GM12878 (cell line): ENCODE measurements at regions not wholly inside any gene's neighbourhood (a gene's known extent, or its start where the extent isn't known, plus 50 kb on each side); places are given as distances from the start of the nearest gene placed in this dataset.

ENCODE experiments used
- ATAC-seq: fragments of 200-7000 bp; cut with Tn5 transposase; 3 replicates; pipeline ENCODE4 v1.9.1; 2020; ENCODE audit warnings: mild to moderate bottlenecking, moderate library complexity
- BruUV-seq: library from RNA; stranded (reverse); fragments of 400-500 nt; replicated peaks from 2 replicates; lab custom pipeline; 2021; lab: Mats Ljungman, UMichigan
- CTCF ChIA-PET: fragments of 300-600 bp; sonication (Branson Sonifier 250); formaldehyde crosslinking; extraction: SDS; loops from one replicate; lab custom pipeline; 2021; ENCODE audit warnings: inconsistent platforms; lab: Yijun Ruan, JAX
- POLR2A ChIA-PET: fragments of 350-600 bp; formaldehyde crosslinking; extraction: SDS; loops from one replicate; lab custom pipeline; 2021; ENCODE audit warnings: inconsistent platforms; lab: Charles Lee
- RAD21 ChIA-PET: fragments of 300-600 bp; sonication (Branson Sonifier 250); formaldehyde crosslinking; loops from one replicate; lab custom pipeline; 2023; ENCODE audit warnings: antibody characterized with exemption; ENCODE audit not compliant: unreplicated experiment; lab: Charles Lee
- SMC1A ChIA-PET: fragments of 300-600 bp; sonication (Branson Sonifier 250); formaldehyde crosslinking; loops from one replicate; lab custom pipeline; 2023; ENCODE audit not compliant: unreplicated experiment, uncharacterized antibody; lab: Charles Lee
- DNase-seq: peaks from one replicate; pipeline ENCODE4 v3.0.0-alpha.2; 2011; ENCODE audit warnings: low read depth, low spot score
- FAIRE-seq: peaks from 3 replicates; lab custom pipeline; 2011; peaks lifted over from hg19 to GRCh38; lab: Jason Lieb, UNC
- H2AFZ ChIP-seq: 2 replicates; pipeline ENCODE4 v1.6.0; 2011; ENCODE audit warnings: low read depth, low read length, control low read depth; ENCODE audit not compliant: control insufficient read depth
- H3K27ac ChIP-seq: 2 replicates; pipeline ENCODE4 v1.5.1; 2011; ENCODE audit warnings: control low read depth; ENCODE audit not compliant: control insufficient read depth, insufficient read depth
- H3K27me3 ChIP-seq, 2 experiments: replicated peaks in 1 of 2; 2 replicates each; pipeline versions ENCODE4 v1.6.0 to v1.6.1; 2011; ENCODE audit warnings: low read length in 1 of 2; ENCODE audit not compliant: control insufficient read depth in 2 of 2, insufficient read depth in 2 of 2
- H3K36me3 ChIP-seq, 2 experiments: 2 replicates each; pipeline ENCODE4 v1.5.1; 2011; ENCODE audit warnings: low read length in 1 of 2; ENCODE audit not compliant: control insufficient read depth in 2 of 2, insufficient read depth in 2 of 2
- H3K4me1 ChIP-seq: 2 replicates; pipeline ENCODE4 v1.6.1; 2011; ENCODE audit warnings: mild to moderate bottlenecking, low read length, moderate library complexity, mixed read lengths; ENCODE audit not compliant: control insufficient read depth, insufficient read depth
- H3K4me2 ChIP-seq: 2 replicates; pipeline ENCODE4 v1.6.0; 2011; ENCODE audit warnings: control low read depth; ENCODE audit not compliant: control insufficient read depth, insufficient read depth
- H3K4me3 ChIP-seq: fragments of 200-600 bp; sonication (generic); 2 replicates; pipeline ENCODE4 v1.5.1; 2016
- H3K79me2 ChIP-seq: 2 replicates; pipeline ENCODE4 v1.6.0; 2011; ENCODE audit warnings: low read length; ENCODE audit not compliant: control insufficient read depth, insufficient read depth
- H3K9ac ChIP-seq: 2 replicates; pipeline ENCODE4 v1.8.0; 2011; ENCODE audit warnings: low read length, control low read depth, mixed read lengths; ENCODE audit not compliant: control insufficient read depth, insufficient read depth
- H3K9me3 ChIP-seq: replicated peaks from 3 replicates; pipeline ENCODE4 v1.5.1; 2011; ENCODE audit warnings: mild to moderate bottlenecking, low read length; ENCODE audit not compliant: control insufficient read depth, insufficient read depth
- H4K20me1 ChIP-seq: 2 replicates; pipeline ENCODE4 v1.6.0; 2011; ENCODE audit not compliant: control insufficient read depth, insufficient read depth
- BACH1 ChIP-seq: fragments of 450-650 bp; IDR thresholded peaks from 2 replicates; pipeline ENCODE4 v1.6.1; 2017; ENCODE audit warnings: mild to moderate bottlenecking, borderline replicate concordance
- BRCA1 ChIP-seq: IDR thresholded peaks from 2 replicates; pipeline ENCODE4 v1.6.1; 2011; ENCODE audit warnings: low read depth, low read length, improper control_type of control experiment
- CEBPZ ChIP-seq: fragments of 150-350 bp; IDR thresholded peaks from 2 replicates; pipeline ENCODE4 v1.6.1; 2016; ENCODE audit warnings: low read depth, low read length
- CHD1 ChIP-seq: IDR thresholded peaks from 2 replicates; pipeline ENCODE4 v1.6.1; 2012; ENCODE audit warnings: low read depth, low read length, improper control_type of control experiment
- EED ChIP-seq: sonication (generic); IDR thresholded peaks from 2 replicates; pipeline ENCODE4 v1.6.1; 2016; ENCODE audit warnings: antibody characterized with exemption, low read depth
- ELK1 ChIP-seq: IDR thresholded peaks from 2 replicates; pipeline ENCODE4 v1.6.1; 2012; ENCODE audit warnings: low read depth, low read length, improper control_type of control experiment
- ETV6 ChIP-seq, 2 experiments: fragments of 450-650 bp in 1 of 2; IDR thresholded peaks in 1 of 2; conservative IDR thresholded peaks in 1 of 2; 2 replicates each; pipeline ENCODE4 v1.6.1; 2014; ENCODE audit warnings: antibody characterized with exemption in 1 of 2, borderline replicate concordance in 1 of 2, low read depth in 1 of 2, mild to moderate bottlenecking in 1 of 2, moderate library complexity in 1 of 2
- FOS ChIP-seq: IDR thresholded peaks from 3 replicates; pipeline ENCODE4 v1.6.1; 2011; ENCODE audit warnings: borderline replicate concordance; ENCODE audit not compliant: insufficient read length; ENCODE audit errors: extremely low read depth
- FOXM1 ChIP-seq: IDR thresholded peaks from 2 replicates; pipeline ENCODE4 v1.6.1; 2012; ENCODE audit warnings: low read depth, mild to moderate bottlenecking, inconsistent platforms, low read length, moderate library complexity
- NFIC ChIP-seq: IDR thresholded peaks from 2 replicates; pipeline ENCODE4 v1.6.1; 2012; ENCODE audit warnings: low read depth, mild to moderate bottlenecking, inconsistent platforms, low read length, moderate library complexity
- RBBP5 ChIP-seq: fragments of 200-600 bp; sonication (generic); conservative IDR thresholded peaks from 2 replicates; pipeline ENCODE4 v1.6.1; 2016
- REST ChIP-seq: IDR thresholded peaks from 2 replicates; pipeline ENCODE4 v1.6.1; 2012; ENCODE audit warnings: mild to moderate bottlenecking, low read depth, low read length
- SRF ChIP-seq, 2 experiments: IDR thresholded peaks; 2 replicates each; pipeline ENCODE4 v1.6.1; 2011; ENCODE audit warnings: low read depth in 2 of 2, low read length in 2 of 2, mild to moderate bottlenecking in 1 of 2, moderate library complexity in 1 of 2
- SUZ12 ChIP-seq: fragments of 200-600 bp; sonication (generic); IDR thresholded peaks from one replicate; pipeline ENCODE4 v1.6.1; 2018; ENCODE audit warnings: antibody characterized with exemption, mild to moderate bottlenecking; ENCODE audit not compliant: unreplicated experiment
- TCF3 ChIP-seq: IDR thresholded peaks from 2 replicates; pipeline ENCODE4 v1.6.1; 2012; ENCODE audit warnings: low read depth, mild to moderate bottlenecking, low read length, borderline replicate concordance; ENCODE audit not compliant: insufficient read depth
- ZNF274 ChIP-seq: IDR thresholded peaks from one replicate; pipeline ENCODE4 v1.8.0; 2011; ENCODE audit not compliant: insufficient read length, insufficient read depth
- WGBS: methylation state at CpG from one replicate; pipeline ENCODE4 v1.1.6; 2016; ENCODE audit warnings: low lambda C conversion rate; ENCODE audit not compliant: insufficient replicate concordance, insufficient coverage; ENCODE audit errors: missing lambda C conversion rate; 5-methylcytosine and 5-hydroxymethylcytosine counted together
- in situ Hi-C: fragments of 300-500 bp; cut with MboI; formaldehyde crosslinking; loops from 9 replicates; pipeline ENCODE4 v1.14.3; 2018; ENCODE audit warnings: mixed read lengths
- intact Hi-C: fragments of 100-400 bp; cut with micrococcal nuclease; formaldehyde crosslinking; loops from one replicate; pipeline ENCODE4 v1.14.2; 2022; ENCODE audit not compliant: unreplicated experiment

GRCh38 chr4:14524276-14524675 lies 478.0 kb upstream of the CPEB2 start:
- no peak overlapping the region for H3K4me2 ChIP-seq
- no peak for FAIRE-seq

More at GRCh38 chr4:14524276-14524675, 478.0 kb upstream of the CPEB2 start:
- ChIA-PET RAD21 (no interaction called here), SMC1A (no interaction called here), POLR2A (no interaction called here), CTCF (no interaction called here)
- 11% methylated on average over 1 of the region's 1 CpG for WGBS
- in situ Hi-C loops = no loop called here
- BruUV-seq = no TSS peak
- Histone ChIP-seq H3K9me3 (no peaks in the 10 kb centered on the region), H3K36me3 (no peaks in the 10 kb centered on the region), H3K4me3 (no peak overlapping the region), H3K79me2 (no peaks in the 10 kb centered on the region), H2AFZ (no peak overlapping the region), H3K4me1 (no peaks in the 10 kb centered on the region), H3K27ac (no peak overlapping the region), H4K20me1 (no peaks in the 10 kb centered on the region), H3K27me3 (no peaks in the 10 kb centered on the region), H3K9ac (no peak overlapping the region)
- DNase-seq = no peak
- TF ChIP-seq BACH1 = no peak
- TF ChIP-seq REST = no peak
- no peak for TF ChIP-seq RBBP5
- TF ChIP-seq BRCA1 = no peak
- no peak for TF ChIP-seq SRF (IDR thresholded peaks at IDR 0.05; ENCODE audit: low read depth in 2 of 2, low read length in 2 of 2)
- no peak for TF ChIP-seq EED
- no peak for TF ChIP-seq CHD1
- TF ChIP-seq CEBPZ = no peak
- no peak for TF ChIP-seq ETV6 (conservative IDR thresholded peaks at IDR 0.05 in 1 of 2, IDR thresholded peaks at IDR 0.05 in 1 of 2; ENCODE audit: borderline replicate concordance in 1 of 2, low read depth in 1 of 2)
- TF ChIP-seq FOS = no peak
- TF ChIP-seq ZNF274 = no peak
- TF ChIP-seq SUZ12 = no peak
- no peak for TF ChIP-seq NFIC
- TF ChIP-seq FOXM1 = no peak
- no peak for TF ChIP-seq TCF3
- no peak for TF ChIP-seq ELK1
- intact Hi-C loops = no loop called here
- no peak for ATAC-seq
